GM19239 (cell line): ENCODE measurements at regions not wholly inside any gene's neighbourhood (a gene's known extent, or its start where the extent isn't known, plus 50 kb on each side); places are given as distances from the start of the nearest gene placed in this dataset.

Source experiments
- DNase-seq: peaks from one replicate; pipeline ENCODE4 v3.0.0; 2011; ENCODE audit warnings: low spot score; ENCODE audit not compliant: insufficient read length
- FAIRE-seq: peaks from 2 replicates; lab custom pipeline; 2011; peaks lifted over from hg19 to GRCh38; lab: Jason Lieb, UNC

DNA sequence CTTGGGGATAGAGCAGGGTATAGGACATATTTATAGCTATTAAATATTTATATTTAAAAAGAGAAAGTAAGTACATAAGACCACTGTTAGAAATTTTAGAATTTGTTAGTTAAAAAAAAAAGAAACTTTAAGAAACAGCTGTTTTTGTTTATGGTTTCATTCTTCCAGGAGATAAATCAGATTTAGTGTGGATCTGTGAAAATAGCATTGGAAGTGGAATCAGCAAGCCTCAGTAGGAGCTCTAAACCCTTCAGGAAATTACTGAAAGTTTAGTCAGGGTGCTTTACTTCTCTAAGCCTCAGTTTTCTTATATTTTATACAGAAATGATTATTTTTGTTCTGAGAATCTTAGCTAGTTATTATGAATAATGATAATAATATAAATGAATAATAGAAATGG, 316.0 kb upstream of the NOVA1 start:
- no peak for FAIRE-seq
- DNase-seq, result no peak

DNA sequence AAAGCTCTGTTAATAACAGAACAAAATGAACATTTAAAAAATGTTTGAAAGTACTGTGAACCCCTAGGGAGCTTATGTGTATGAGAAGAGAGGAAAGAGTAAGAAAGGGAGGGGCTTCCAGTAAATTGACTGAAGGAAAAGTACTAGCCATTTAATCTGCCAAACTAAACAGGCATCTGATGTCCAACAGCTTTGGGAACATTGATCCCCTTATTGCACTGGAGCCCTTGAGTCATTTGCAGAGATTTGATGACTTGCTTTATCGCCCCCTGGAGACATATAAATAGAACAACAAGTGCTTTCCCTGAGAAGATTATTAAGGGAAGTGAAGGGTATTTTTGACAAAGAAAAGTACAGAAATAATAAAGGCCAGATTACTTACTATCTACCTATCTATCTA, 319.3 kb upstream of the NOVA1 start:
- FAIRE-seq, result no peak
- no peak for DNase-seq

DNA sequence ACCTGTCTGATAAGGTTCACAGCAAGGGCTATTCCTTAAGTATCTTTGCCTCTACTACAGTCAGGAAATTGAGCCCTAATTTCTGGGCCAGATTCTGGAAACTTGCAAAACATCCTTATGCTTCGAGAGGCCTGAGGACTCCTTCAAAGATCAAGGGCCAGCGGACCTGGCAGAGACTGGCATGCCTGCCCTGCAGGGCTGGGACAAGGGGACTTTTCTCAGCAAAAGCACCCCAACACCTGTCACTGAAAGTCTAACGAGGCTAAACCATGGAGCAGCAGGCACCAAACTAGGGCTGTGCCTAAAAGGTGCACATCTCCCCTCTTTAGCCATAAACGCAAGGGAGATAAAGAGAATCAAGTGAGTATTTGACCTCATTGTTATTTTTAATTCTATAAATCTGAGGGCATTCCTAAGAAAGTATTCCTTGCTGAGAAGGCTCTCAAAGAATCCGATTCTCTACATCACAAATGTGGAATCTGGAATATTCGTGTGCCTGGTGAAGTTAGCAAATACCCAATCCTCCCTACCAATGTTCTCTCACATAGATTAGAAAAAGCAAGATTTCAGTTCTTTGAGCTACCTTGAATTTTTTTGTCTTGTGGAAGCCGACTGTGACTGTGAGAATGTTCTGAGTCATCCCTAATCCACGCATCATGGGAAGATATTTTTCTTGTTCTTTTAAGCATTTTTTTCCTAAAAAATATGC, 328.2 kb upstream of the NOVA1 start:
- FAIRE-seq (no peak), DNase-seq (no peak)

DNA sequence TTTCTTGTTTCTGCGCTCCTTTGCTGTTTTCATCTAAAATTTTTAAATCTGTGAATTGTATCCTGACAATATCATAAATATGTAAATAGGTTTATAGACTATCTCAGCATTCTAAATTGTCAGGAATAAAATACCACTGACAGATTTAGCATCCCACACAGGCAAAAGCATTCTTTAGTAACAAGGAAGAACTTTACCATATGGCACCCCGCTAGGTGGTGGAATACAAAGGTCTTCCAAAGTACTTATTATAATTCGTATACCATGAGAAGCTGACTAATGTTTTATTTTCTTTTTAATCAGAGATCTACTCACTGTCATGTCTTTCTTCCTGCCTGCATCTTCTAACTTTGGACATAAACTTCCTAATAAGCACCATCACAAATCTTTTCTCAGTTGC, 328.8 kb upstream of the NOVA1 start:
- FAIRE-seq (no peak), DNase-seq (no peak)

DNA sequence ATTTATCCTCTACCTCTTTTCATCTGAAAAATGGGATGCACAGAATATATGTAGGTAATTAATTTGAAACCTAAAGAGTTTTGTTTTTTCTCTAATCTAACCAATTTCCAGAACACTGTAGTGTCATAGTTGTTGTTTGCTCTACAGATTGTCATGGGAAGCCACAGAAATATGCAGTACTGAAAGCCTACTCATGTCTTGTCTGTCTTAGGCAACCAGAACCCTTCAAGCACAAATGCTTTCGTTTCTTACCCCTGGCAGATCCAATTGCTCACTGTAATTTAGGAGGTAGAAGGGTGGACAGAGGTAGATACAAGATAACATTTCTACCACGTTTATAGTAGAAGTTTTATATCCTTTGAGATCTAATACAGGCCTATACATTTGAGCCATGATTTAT, 330.2 kb upstream of the NOVA1 start:
- DNase-seq (no peak), FAIRE-seq (no peak)

DNA sequence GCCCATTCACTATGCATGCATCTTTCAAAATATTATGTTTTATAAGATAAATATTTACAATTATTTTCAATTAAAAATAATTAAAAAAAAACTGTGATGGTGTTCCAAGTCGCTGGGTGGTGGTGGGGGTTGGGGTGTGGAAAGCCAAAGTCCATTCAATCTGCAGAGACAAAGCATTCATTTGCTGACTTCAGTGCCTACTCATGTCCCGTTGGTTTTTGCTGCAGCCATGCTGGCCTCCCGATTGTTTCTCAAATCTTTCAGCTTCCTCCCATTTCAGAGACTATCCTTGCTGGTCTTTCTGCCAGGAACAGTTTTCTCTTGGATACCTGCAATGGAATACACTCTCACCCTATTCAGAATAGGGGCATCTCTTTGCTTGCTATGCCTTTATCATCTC, 331.5 kb upstream of the NOVA1 start:
- FAIRE-seq (no peak), DNase-seq (no peak)

DNA sequence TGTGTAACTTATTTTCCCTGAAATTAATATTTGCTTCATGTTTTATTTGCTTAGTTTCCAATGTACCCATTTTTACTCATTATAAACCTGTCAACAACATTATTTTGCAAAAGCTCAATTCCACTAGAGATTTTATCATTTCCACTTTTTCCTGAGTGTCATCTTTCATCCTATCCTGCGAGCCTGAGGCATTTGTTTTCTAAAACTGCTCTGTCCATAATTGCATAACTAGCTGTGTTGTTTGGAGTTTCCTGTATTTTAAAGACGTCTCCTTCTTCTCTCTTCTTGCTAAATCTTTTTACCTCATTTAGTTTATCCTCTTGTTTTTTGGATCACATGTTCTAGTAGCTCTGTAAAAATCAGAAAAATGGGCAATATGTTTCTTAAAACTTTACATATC, 332.7 kb upstream of the NOVA1 start:
- DNase-seq (no peak), FAIRE-seq (no peak)

DNA sequence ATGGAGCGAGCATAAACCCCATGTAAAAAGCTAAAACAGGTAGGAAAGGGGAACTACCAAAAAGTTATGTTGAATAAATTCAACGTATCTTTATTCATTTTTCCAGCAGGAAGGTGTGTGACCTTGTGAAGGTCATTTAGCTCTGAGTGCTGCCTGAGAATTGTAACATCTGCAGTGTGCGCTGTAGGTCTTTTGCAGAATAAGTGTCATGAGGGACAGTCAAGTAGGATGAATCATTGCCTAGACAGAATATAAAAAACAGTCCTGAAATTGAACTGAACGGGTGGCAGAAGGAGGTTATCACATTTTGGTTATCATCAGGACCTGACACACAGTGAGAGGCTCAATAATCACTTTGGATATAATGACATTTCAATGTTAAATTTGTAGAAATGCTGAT, 334.8 kb upstream of the NOVA1 start:
- DNase-seq, result no peak
- no peak for FAIRE-seq

DNA sequence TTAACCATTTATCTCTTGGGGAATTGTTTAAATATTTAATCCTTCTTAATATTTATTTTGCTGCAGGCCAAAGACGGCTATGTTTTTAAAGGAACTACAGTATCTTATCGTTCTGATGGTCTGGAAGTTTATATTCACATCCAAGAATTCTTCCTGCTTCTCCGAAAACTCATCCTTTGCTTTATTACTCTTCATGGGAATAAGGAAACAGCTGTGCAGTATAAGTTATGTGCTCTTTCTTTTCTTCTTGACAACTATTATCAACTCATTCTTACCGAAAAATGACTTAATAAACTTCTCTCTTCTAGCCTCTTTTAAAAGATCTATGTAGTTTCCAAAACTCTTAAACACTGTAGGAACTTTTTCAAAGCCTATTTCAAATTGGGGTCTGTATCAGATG, 335.6 kb upstream of the NOVA1 start:
- FAIRE-seq (no peak), DNase-seq (no peak)

DNA sequence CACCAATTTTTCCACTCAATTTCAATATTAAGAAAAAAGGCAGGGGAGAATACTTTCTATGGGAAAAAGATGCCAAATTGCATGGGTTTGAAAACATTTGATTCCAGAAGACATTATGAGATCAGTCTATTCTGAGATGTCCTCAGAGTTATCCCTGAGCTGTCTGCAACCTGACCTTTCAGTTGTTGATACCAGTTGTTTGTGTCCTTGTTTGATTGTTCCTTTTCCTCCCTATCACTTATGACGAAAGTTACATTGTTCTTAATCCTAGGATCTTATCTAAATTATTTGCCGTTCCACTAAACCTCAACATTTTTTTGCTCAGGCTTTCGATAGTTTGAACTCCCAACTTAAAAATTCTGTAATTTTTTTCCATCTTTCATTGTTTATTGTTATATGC, 336.3 kb upstream of the NOVA1 start:
- FAIRE-seq (no peak), DNase-seq (no peak)

DNA sequence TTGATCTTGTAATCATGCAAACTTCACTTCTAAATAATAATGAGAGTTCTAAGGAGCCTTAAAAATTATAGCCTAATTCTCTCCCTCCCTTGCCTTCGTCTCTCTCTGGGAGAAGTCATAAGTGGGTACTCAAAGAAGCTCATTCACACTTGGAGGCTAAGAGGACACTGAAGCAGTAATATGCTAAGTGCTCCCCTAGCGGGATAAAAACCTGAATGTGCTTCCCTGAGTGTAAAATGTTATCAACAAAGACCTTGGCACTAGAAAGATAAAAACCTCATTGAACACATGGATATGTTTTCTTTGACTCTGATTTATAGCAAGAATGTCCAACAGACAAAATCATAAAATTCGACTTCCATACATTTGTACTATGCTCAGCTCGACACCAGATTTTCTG, 337.9 kb upstream of the NOVA1 start:
- FAIRE-seq (no peak), DNase-seq (no peak)

DNA sequence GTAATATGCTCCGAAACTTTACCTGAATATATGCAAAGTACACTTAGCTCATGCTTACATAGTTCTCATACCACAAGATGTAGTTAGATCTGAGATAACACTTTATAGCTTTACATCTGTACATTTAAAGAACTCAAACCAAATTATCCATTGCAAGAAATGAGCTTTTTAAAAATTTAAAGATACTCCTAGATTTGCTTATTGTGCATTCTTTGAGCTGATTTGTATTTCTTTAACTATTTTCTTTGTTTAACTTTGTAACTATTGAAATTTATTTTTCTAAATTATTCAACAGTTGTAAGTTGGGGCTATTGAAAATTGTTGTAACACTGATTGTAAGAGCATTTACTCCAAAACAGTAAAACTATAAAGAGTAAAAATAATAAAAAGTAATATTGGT, 340.2 kb upstream of the NOVA1 start:
- DNase-seq, result no peak
- no peak for FAIRE-seq

DNA sequence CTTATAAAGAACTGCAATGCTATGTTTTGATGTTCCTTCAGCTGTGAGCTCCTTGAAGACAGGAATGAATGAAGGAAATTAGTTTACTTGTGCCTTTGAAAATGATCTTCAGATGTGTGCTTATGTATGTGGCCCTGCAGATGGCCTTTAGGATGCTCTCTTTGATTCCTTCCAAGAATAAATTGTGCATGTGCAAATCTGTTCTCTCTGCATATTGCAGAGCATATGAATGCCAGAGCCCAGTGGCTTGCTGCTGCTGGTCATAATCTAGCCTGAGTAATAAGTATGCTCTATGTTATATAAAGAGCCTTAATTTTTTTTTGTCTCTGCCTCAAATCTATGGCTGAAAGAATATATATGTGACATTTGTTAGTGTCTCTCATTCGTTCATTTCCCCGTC, 341.9 kb upstream of the NOVA1 start:
- DNase-seq (no peak), FAIRE-seq (no peak)

DNA sequence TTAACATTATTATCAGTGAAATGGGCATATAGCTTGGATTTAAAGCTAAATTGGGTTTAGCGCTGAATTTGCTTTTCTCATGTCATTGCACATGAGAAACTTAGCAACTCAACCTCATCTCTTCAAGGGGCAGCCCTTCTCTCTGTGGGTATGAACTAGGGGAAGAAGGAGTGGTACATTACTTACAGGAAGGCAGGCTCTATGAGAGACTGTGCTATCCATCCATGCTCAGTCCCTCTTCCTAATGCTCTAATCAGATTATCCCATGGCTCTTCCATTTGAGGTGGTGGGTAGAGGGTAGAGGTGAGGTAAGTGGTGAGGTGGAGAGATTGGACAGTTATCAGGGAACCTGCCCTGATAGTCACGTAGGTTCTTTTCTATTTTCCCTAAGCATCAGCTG, 343.7 kb upstream of the NOVA1 start:
- DNase-seq (no peak), FAIRE-seq (no peak)

DNA sequence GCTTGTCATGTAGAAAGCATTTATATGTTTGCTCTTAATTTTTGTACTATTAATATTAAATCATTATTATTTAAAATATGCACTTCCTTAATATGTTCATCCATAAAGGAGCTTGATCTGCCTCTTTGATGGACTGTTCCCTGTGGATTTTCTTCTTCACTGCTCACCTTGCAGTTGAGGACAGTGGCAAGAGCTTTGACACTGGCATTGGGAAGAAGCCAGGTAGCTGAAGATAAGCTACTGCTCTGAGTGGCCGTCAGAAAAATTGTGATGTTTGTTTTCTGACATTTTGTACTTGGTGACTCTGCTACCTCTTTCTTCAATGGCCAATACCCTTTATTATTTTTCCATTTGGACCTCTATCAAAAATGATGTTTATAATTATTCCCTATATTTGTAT, 349.4 kb upstream of the NOVA1 start:
- DNase-seq (no peak), FAIRE-seq (no peak)

DNA sequence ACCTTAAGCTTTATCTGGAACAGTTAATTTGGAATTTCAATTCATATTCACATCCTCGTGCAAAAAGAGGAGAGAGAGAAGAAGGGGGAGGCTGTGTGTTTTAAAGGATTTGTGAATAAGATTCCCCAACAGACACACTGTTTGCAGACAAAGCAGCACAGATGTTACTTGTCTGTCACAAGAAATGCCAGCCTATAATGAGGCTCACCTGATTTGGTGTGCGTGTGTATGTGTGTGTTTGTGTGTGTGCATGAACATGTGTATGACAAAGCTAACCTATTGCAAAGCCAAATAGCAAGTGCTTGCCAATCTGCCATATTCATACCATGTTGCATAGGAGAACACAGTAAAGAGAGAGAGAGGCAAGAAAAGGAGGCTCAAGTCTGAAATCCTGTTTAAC, 361.6 kb upstream of the NOVA1 start:
- FAIRE-seq, result no peak
- no peak for DNase-seq

DNA sequence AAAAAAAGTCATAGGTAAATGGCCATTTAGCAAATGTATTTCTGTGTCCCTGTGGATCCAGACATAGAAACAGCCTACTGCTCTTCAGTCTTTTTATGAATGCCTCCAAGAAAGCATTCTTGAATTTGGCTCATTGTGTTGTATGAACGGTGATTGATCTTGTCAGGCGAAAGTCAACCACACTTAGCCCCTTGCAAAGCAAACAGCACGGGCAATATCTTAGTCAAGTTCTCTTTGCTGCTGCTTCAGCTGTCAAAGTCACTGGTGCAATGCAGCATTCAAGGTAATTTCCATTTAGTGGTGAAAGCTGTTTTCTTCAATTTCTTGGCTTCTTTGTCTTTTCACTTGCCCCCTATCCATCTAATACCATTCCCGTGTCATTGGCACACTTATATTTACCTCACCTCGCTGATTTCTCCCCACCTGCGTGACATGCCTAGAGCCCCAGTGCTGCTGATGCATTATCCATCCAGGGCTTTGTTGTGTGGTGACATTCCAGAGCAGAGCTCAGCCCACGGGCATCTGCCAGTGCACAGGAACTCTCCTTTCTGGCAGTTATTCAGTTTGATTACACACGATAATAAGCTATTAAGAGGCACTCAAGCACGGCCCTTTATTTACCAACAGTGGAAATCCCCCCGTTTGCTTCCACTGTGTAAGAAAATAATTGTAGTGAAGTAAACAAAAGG, 362.3 kb upstream of the NOVA1 start:
- FAIRE-seq (no peak), DNase-seq (no peak)

DNA sequence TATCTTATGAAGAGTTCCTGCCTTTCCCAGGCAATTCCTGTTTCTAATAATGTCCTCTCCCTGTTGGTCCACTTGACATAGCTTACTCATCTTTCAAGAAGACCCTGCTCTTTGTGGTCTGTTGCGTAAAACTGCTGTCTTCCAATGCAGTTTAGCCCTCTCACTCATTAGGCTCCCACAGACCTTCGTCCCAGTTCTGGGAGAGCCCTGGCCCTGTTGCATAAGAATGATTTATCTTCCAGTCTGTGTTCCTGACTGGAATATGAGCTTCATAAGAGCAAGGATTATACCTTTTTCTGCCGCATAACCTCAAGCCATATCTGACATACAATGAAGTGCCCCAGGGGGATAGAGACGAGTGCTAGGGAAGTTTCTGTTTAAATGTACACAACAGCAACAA, 365.9 kb upstream of the NOVA1 start:
- DNase-seq, result no peak
- FAIRE-seq, result no peak

DNA sequence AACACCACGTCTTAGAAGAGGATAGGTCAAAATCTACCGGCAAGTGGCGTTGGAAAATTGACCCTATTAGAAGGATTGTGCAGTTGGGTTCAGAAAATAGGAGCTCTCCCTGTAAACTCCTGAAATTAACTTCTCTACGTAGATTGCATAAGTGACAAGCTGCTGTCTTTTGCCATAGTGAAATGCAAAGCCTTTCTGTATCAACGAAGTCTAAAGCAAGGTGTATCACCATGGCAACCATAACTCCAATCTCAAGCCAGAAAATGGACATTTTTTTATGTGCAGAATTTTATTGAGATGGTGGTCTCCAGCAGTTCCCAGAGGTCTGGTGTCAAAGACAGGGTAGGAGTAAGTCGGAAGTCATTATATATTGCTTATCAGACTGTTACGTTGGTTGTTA, 367.7 kb upstream of the NOVA1 start:
- DNase-seq (no peak), FAIRE-seq (no peak)

DNA sequence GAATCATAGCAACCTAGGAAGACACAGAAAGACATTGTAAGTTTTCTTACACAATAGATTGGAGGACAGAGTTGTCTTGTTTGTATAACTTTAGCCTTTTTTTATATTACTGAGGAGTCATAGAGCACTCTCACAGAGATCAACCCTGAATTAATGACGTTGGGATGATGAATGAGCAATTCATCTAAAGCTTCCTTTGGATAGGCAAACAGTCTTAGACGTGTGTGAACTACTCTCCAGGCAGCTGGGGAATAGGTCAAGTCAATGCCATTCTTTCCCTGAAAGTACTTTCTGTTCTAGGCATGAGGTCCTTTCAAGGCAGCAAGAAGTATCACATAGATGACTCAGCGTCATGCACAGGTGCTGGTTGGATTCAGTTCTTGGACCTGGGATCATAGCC, 369.1 kb upstream of the NOVA1 start:
- DNase-seq, result no peak
- FAIRE-seq, result no peak

DNA sequence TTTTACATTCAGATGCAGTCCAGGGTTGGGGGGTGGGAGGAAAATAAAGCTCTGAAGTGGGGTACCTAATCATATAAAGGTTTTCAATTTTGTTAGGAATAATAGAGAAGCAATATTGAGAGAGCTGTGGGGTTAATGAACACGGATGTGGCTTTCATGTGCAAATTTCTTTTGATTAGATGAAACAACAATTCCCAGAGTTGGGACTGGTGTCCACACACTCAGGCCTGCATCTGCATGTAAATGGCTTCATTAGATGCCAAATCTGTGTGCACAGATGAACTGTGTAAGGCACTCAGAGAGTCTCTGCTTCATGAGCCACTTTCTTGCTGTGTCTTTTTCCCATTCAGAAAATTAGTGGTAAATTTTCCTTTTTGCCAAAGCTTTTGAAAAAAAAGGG, 377.1 kb upstream of the NOVA1 start:
- DNase-seq, result no peak
- FAIRE-seq, result no peak

DNA sequence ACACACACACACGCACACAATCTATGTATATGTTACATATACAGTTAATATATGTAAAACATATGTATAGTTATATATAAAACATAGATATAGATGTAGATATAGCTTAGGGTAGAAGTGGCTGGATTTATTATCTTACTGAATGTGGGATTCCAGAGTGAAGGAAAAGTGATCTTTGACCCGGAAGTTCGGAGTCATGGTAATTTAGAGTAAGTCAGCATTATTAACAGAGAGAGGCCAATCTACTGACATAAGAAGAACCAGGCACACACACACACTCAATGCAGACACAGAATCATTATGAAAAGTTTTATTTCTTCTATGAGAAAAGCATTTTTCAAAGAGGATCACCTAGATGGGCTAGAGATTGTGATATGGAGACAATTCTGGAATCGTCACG, 384.2 kb upstream of the NOVA1 start:
- FAIRE-seq (no peak), DNase-seq (no peak)
